ENCODE measurements at regions not wholly inside any gene's neighbourhood (a gene's known extent, or its start where the extent isn't known, plus 50 kb on each side); places are given as distances from the start of the nearest gene placed in this dataset.

DNA sequence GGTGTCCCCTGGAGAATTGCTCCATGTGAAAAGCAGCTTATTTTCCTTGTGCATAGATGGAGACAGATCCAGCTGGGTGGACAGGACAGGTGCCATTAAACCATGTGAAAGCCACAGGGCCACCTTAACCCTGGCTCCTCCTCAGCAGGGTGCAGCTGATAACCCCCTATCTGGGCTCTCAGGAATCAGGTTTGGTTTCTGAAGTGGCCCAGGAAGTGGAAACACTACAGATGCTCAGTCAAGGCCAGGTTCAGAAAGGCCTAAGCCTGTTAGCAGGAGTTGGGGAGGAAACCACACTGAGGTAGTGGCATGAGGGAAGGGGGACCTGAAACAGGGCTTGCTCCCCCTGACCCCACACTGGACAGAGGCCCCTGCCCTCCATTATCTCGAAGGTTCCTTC, 217.0 kb downstream of the SPP2 start:
- DNase-seq (no peak), ATAC-seq (no peak)
- 86 to 88% methylated on average over 1 of the region's 1 CpG for WGBS, 2 donors
- Histone ChIP-seq H3K9me3 (no peaks in the 10 kb centered on the region), H3K4me3 (no peak overlapping the region), H3K4me1 (no peaks in the 10 kb centered on the region), H3K27ac (no peak overlapping the region), H3K36me3 (no peaks in the 10 kb centered on the region), H3K27me3 (peaks cover 0 to 3% (median 0%) of the 10 kb centered on the region in 7 donors)
- intact Hi-C loops (cut with DNase I) = no loop called here
- TF ChIP-seq, protein P1, sequence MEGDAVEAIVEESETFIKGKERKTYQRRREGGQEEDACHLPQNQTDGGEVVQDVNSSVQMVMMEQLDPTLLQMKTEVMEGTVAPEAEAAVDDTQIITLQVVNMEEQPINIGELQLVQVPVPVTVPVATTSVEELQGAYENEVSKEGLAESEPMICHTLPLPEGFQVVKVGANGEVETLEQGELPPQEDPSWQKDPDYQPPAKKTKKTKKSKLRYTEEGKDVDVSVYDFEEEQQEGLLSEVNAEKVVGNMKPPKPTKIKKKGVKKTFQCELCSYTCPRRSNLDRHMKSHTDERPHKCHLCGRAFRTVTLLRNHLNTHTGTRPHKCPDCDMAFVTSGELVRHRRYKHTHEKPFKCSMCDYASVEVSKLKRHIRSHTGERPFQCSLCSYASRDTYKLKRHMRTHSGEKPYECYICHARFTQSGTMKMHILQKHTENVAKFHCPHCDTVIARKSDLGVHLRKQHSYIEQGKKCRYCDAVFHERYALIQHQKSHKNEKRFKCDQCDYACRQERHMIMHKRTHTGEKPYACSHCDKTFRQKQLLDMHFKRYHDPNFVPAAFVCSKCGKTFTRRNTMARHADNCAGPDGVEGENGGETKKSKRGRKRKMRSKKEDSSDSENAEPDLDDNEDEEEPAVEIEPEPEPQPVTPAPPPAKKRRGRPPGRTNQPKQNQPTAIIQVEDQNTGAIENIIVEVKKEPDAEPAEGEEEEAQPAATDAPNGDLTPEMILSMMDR (IDR thresholded peaks at IDR 0.05) = no peak

DNA sequence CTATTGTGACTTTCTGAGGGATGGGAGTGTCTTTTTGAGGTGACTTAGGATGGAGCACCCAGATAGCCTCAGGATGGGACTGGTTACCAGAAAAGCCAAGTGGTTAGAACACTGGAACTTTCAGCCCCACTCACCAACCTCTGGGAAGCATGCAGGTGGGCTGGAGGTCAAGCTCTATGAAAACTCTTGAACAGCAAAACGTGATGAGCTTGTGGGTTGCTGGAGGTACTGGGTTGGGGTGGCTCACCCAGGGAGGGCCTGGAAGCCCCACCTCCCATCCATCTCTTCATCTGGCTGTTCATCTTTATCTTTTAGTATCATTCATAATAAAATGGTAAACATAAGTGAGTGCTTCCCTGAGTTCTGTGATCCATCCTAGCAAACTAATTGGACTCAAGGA, 216.4 kb downstream of the SPP2 start:
- intact Hi-C loops (cut with DNase I) = no loop called here
- Histone ChIP-seq H3K4me3 (no peak overlapping the region), H3K9me3 (no peaks in the 10 kb centered on the region), H3K27me3 (peaks cover 0 to 3% (median 0%) of the 10 kb centered on the region in 7 donors), H3K36me3 (no peaks in the 10 kb centered on the region), H3K4me1 (no peaks in the 10 kb centered on the region), H3K27ac (no peak overlapping the region)
- DNase-seq (no peak), ATAC-seq (no peak)
- TF ChIP-seq, protein P1 (IDR thresholded peaks at IDR 0.05) = no peak
- 58 to 73% methylated on average over 1 of the region's 1 CpG for WGBS, 2 donors

DNA sequence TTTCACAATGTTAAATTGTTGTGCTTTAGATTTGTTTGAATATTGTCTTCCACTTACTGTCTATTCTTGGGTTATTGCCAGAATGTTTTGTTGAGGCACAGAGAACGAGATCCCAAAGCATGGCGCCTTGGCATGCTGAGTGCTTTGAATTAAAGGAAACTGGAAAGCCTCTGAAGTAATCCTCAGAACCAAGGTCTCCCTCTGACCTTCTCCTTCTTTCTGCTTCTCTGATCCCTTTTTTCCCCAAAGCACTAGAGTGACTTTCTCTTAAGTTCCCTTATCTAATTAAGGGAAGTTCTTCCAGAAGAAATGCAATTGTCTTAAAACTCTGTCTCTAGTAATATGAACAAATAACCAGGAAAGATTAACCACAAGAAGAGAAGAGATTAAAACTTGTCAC, 214.7 kb downstream of the SPP2 start:
- 81 to 85% methylated on average over 2 of the region's 2 CpGs for WGBS, 2 donors
- DNase-seq (no peak), ATAC-seq (no peak)
- Histone ChIP-seq H3K27me3 (peaks cover 0 to 5% (median 0%) of the 10 kb centered on the region in 7 donors), H3K9me3 (no peaks in the 10 kb centered on the region), H3K27ac (no peak overlapping the region), H3K36me3 (no peaks in the 10 kb centered on the region), H3K4me1 (no peaks in the 10 kb centered on the region), H3K4me3 (no peak overlapping the region)
- TF ChIP-seq, protein P1 (IDR thresholded peaks at IDR 0.05) = no peak
- intact Hi-C loops (cut with DNase I) = no loop called here

DNA sequence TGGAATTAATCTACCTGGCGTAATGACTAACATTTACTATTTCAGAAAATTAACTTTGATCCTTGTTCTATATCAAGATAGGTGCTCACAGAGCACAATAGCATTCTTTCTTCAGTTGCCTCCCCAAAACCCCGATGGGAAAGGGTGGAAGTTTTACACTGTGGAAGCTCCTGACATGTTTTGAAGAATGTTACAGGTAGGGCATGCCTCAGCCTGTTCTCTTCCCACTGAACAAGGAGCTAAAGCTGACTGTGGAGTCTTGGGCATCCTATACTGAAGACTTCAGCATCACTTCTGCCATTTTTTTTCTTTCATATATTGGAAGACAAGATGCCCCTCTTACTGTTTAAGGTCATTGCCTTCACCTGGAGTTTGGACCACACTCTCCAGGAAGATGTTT, 211.2 kb downstream of the SPP2 start:
- intact Hi-C loops (cut with DNase I) = no loop called here
- WGBS, 2 donors = 76 to 84% methylated on average over 2 of the region's 2 CpGs
- Histone ChIP-seq H3K9me3 (no peaks in the 10 kb centered on the region), H3K4me1 (peaks cover 0 to 9% (median 0%) of the 10 kb centered on the region in 9 donors), H3K4me3 (no peak overlapping the region), H3K27me3 (peaks cover 0 to 22% (median 0%) of the 10 kb centered on the region in 7 donors), H3K27ac (no peak overlapping the region), H3K36me3 (no peaks in the 10 kb centered on the region)
- no peak for DNase-seq
- TF ChIP-seq, protein P1 (IDR thresholded peaks at IDR 0.05) = no peak
- no peak for ATAC-seq

All from heart right ventricle (tissue), 16 donors.